NAMALWA (cell line): ENCODE measurements at regions not wholly inside any gene's neighbourhood (a gene's known extent, or its start where the extent isn't known, plus 50 kb on each side); places are given as distances from the start of the nearest gene placed in this dataset.

Source experiments
- DNase-seq: peaks from one replicate; pipeline ENCODE4 v3.0.0-alpha.2; 2015; ENCODE audit warnings: low spot score

- DNase-seq: peak; percentile 95
Observed at GRCh38 chr2:8583400-8584173, 98.3 kb upstream of the ID2 start.

- no peak for DNase-seq
Observed at GRCh38 chr2:8584174-8585066, 97.4 kb upstream of the ID2 start.

- DNase-seq: no peak
Observed at GRCh38 chr2:8586457-8587051, 95.3 kb upstream of the ID2 start.

- DNase-seq: no peak
Observed at GRCh38 chr2:8587251-8587791, 94.5 kb upstream of the ID2 start.

GRCh38 chr2:8587920-8588830, 93.7 kb upstream of the ID2 start:
- no peak for DNase-seq

GRCh38 chr2:8588831-8589191, 93.0 kb upstream of the ID2 start:
- no peak for DNase-seq

- DNase-seq: no peak
Observed at GRCh38 chr2:8589721-8590120, 92.1 kb upstream of the ID2 start.

GRCh38 chr2:8590938-8591337, 90.9 kb upstream of the ID2 start:
- DNase-seq: no peak

GRCh38 chr2:8592736-8593135, 89.1 kb upstream of the ID2 start:
- DNase-seq: no peak

- no peak for DNase-seq
Observed at GRCh38 chr2:8593243-8593642, 88.6 kb upstream of the ID2 start.

- no peak for DNase-seq
Observed at GRCh38 chr2:8594731-8595427, 87.0 kb upstream of the ID2 start.

- DNase-seq: no peak
Observed at GRCh38 chr2:8595428-8595805, 86.4 kb upstream of the ID2 start.

GRCh38 chr2:8595811-8596600, 85.8 kb upstream of the ID2 start:
- no peak for DNase-seq

GRCh38 chr2:8597094-8597493, 84.8 kb upstream of the ID2 start:
- DNase-seq: no peak

GRCh38 chr2:8597559-8598225, 84.2 kb upstream of the ID2 start:
- no peak for DNase-seq

- no peak for DNase-seq
Observed at GRCh38 chr2:8598295-8599165, 83.3 kb upstream of the ID2 start.

GRCh38 chr2:8599421-8600242, 82.2 kb upstream of the ID2 start:
- DNase-seq: no peak

- no peak for DNase-seq
Observed at GRCh38 chr2:8600456-8600855, 81.4 kb upstream of the ID2 start.
